Hepatocyte (in vitro differentiated cells): ENCODE measurements at regions not wholly inside any gene's neighbourhood (a gene's known extent, or its start where the extent isn't known, plus 50 kb on each side); places are given as distances from the start of the nearest gene placed in this dataset.

Experiments used
- DNase-seq: peaks from one replicate; pipeline ENCODE4 v3.0.0-alpha.2; 2016; ENCODE audit warnings: low spot score
- H2AFZ ChIP-seq: fragments of 200-600 bp; sonication (generic); 2 replicates; pipeline ENCODE4 v1.6.0; 2016; ENCODE audit warnings: antibody characterized with exemption, mild to moderate bottlenecking
- H3K27ac ChIP-seq: fragments of 200-600 bp; sonication (generic); 2 replicates; pipeline ENCODE4 v1.5.1; 2016; ENCODE audit warnings: mild to moderate bottlenecking
- H3K27me3 ChIP-seq: fragments of 200-600 bp; sonication (generic); 2 replicates; pipeline ENCODE4 v1.6.1; 2016
- H3K36me3 ChIP-seq: fragments of 200-600 bp; sonication (generic); replicated peaks from 2 replicates; pipeline ENCODE4 v1.5.1; 2016; ENCODE audit warnings: low read depth; ENCODE audit not compliant: insufficient read depth
- H3K4me1 ChIP-seq: fragments of 200-600 bp; sonication (generic); 2 replicates; pipeline ENCODE4 v1.5.1; 2016; ENCODE audit warnings: mild to moderate bottlenecking, moderate library complexity; ENCODE audit not compliant: insufficient read depth
- H3K4me2 ChIP-seq: fragments of 200-600 bp; sonication (generic); 2 replicates; pipeline ENCODE4 v1.6.0; 2016
- H3K4me3 ChIP-seq: fragments of 200-600 bp; sonication (generic); 2 replicates; pipeline ENCODE4 v1.5.1; 2016; ENCODE audit warnings: mild to moderate bottlenecking
- H3K79me2 ChIP-seq: fragments of 200-600 bp; sonication (generic); 2 replicates; pipeline ENCODE4 v1.6.0; 2017; ENCODE audit warnings: mild to moderate bottlenecking
- H3K9me2 ChIP-seq: fragments of 200-600 bp; sonication (generic); replicated peaks from 2 replicates; pipeline ENCODE4 v1.6.0; 2017; ENCODE audit warnings: mild to moderate bottlenecking; ENCODE audit not compliant: insufficient read depth
- H3K9me3 ChIP-seq: fragments of 200-600 bp; sonication (generic); 2 replicates; pipeline ENCODE4 v1.5.1; 2016; ENCODE audit warnings: low read depth, mild to moderate bottlenecking
- H4K20me1 ChIP-seq: fragments of 200-600 bp; sonication (generic); 2 replicates; pipeline ENCODE4 v1.6.0; 2016; ENCODE audit warnings: mild to moderate bottlenecking; ENCODE audit not compliant: insufficient read depth, poor library complexity, severe bottlenecking
- EZH2 ChIP-seq: fragments of 200-600 bp; sonication (generic); IDR thresholded peaks from 2 replicates; pipeline ENCODE4 v1.6.1; 2016; ENCODE audit warnings: antibody characterized with exemption, mild to moderate bottlenecking, borderline replicate concordance
- EZH2phosphoT487 ChIP-seq: fragments of 200-600 bp; sonication (generic); IDR thresholded peaks from one replicate; pipeline ENCODE4 v1.6.1; 2018; ENCODE audit warnings: antibody characterized with exemption, mild to moderate bottlenecking, low read depth, moderate library complexity; ENCODE audit not compliant: unreplicated experiment, severe bottlenecking
- WGBS: methylation state at CpG from one replicate; pipeline ENCODE4 v1.1.6; 2016; ENCODE audit warnings: low lambda C conversion rate; ENCODE audit errors: missing lambda C conversion rate; 5-methylcytosine and 5-hydroxymethylcytosine counted together
- TF ChIP-seq, protein P1 (sequence below): fragments of 200-600 bp; sonication (generic); IDR thresholded peaks from 2 replicates; pipeline ENCODE4 v1.5.1; 2016; ENCODE audit warnings: antibody characterized with exemption, mild to moderate bottlenecking; ENCODE audit not compliant: poor library complexity

DNA sequence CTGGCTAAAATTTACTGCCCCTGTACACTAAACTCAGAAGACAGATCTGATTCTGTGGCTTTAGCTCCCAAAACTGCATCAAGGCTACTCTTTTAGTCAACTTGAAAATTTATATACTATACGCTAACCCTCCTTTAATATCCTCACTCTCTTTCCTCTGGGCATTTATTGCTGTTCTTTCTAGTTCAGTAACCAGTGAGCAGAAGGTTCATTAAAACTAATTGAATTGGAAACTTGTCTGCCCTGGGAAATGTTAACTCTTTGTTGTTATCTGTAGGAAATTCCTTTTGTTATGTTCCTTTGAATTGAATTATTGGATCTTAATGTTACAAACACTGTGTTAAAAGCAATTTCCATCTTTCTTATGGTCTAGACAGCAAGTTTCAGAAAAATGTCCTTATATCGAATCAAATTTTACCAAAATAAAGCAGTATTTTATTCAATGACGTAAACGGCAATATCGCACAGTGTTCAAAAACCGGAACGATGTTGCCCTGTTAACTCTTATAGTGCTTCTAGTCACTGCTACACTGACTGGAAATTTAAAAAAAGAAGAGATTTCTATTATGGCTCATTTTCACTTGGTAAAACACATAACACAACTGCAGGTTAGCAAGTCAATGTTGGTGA, 168.3 kb downstream of the NR4A2 start:
- no peak for DNase-seq
- H3K4me3 ChIP-seq, result no peak overlapping the region
- H3K36me3 ChIP-seq, result no peaks in the 10 kb centered on the region
- 91% methylated on average over 7 of the region's 7 CpGs for WGBS
- no peaks in the 10 kb centered on the region for H3K9me3 ChIP-seq
- no peaks in the 10 kb centered on the region for H3K9me2 ChIP-seq
- no peak overlapping the region for H3K27ac ChIP-seq
- no peaks in the 10 kb centered on the region for H3K4me1 ChIP-seq
- H2AFZ ChIP-seq, result no peak overlapping the region
- H3K79me2 ChIP-seq, result no peaks in the 10 kb centered on the region
- H3K4me2 ChIP-seq, result no peak overlapping the region
- no peaks in the 10 kb centered on the region for H4K20me1 ChIP-seq
- TF ChIP-seq EZH2, result no peak
- TF ChIP-seq, protein P1, sequence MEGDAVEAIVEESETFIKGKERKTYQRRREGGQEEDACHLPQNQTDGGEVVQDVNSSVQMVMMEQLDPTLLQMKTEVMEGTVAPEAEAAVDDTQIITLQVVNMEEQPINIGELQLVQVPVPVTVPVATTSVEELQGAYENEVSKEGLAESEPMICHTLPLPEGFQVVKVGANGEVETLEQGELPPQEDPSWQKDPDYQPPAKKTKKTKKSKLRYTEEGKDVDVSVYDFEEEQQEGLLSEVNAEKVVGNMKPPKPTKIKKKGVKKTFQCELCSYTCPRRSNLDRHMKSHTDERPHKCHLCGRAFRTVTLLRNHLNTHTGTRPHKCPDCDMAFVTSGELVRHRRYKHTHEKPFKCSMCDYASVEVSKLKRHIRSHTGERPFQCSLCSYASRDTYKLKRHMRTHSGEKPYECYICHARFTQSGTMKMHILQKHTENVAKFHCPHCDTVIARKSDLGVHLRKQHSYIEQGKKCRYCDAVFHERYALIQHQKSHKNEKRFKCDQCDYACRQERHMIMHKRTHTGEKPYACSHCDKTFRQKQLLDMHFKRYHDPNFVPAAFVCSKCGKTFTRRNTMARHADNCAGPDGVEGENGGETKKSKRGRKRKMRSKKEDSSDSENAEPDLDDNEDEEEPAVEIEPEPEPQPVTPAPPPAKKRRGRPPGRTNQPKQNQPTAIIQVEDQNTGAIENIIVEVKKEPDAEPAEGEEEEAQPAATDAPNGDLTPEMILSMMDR, result no peak
- TF ChIP-seq EZH2phosphoT487, result no peak
- no peaks in the 10 kb centered on the region for H3K27me3 ChIP-seq

DNA sequence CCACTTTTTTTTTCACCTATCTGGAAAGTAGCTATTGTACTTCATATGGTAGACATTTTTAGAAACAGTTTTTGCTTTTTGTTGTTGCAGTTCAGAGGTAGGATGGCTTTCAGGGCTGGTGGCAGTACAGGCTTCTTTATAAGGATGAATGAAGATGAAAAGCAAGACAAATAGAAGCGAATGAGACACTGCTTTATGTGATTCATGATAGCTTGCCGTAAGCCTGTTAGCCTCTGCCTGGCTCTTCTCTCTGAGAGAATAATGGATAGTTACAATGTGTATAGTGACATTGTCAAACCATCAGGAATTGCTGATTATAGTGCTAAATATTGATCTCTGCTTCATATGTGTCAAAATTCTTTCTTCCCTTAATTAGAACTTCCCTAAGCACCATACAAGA, 173.7 kb downstream of the NR4A2 start:
- no peaks in the 10 kb centered on the region for H3K9me3 ChIP-seq
- H3K4me2 ChIP-seq, result no peak overlapping the region
- no peak overlapping the region for H3K27ac ChIP-seq
- H3K27me3 ChIP-seq, result no peaks in the 10 kb centered on the region
- no peaks in the 10 kb centered on the region for H3K9me2 ChIP-seq
- DNase-seq, result no peak
- 88% methylated on average over 2 of the region's 2 CpGs for WGBS
- H3K4me3 ChIP-seq, result no peak overlapping the region
- H3K79me2 ChIP-seq, result no peaks in the 10 kb centered on the region
- no peaks in the 10 kb centered on the region for H4K20me1 ChIP-seq
- H3K4me1 ChIP-seq, result no peaks in the 10 kb centered on the region
- no peak overlapping the region for H2AFZ ChIP-seq
- H3K36me3 ChIP-seq, result no peaks in the 10 kb centered on the region
- TF ChIP-seq, protein P1, result no peak
- TF ChIP-seq EZH2, result no peak

DNA sequence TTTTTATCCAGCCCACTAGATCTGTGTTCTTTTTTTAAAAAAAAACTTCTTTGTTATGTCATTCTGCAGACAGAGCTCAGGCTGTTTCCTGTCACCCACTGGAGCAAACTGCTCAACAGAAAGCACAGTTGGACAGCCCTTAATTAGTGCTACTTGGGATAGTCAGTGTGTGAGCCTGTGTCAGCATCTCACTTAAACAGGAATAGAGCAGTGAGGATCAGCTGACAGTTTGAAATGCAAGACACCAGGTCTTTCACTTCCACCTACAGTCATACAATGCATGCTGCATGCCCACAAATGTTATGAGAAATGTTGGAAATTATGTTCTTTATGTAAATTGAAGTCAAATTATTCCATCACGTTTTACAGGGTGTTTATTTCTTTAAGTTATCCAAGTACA, 174.9 kb downstream of the NR4A2 start:
- WGBS, result 58% methylated on average over 1 of the region's 1 CpG
- Histone ChIP-seq H3K27me3 (no peaks in the 10 kb centered on the region), H2AFZ (no peak overlapping the region), H3K79me2 (no peaks in the 10 kb centered on the region), H3K9me2 (no peaks in the 10 kb centered on the region), H3K4me1 (no peaks in the 10 kb centered on the region), H3K27ac (no peak overlapping the region), H4K20me1 (no peaks in the 10 kb centered on the region), H3K4me2 (no peak overlapping the region), H3K4me3 (no peak overlapping the region), H3K9me3 (no peaks in the 10 kb centered on the region), H3K36me3 (no peaks in the 10 kb centered on the region)
- DNase-seq, result no peak
- no peak for TF ChIP-seq EZH2
- TF ChIP-seq, protein P1, result no peak
- TF ChIP-seq EZH2phosphoT487, result no peak

DNA sequence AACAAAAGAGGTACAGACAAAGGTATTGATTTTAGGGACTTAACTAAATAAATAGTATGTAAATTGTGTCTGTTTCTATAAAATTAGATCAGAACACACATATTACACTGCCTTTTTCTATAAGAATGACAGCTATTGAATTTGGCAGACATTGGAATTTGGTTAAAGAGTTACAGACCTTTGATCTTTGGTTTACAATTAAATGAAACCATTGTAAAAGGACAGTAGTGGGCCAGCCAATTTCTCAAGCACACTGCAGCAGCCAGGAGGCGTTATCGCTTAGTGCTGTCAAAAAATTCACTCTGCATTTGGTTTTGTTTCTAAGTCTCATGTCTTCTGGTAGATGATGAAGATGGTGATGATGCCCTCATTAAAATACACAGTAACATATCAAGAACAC, 175.9 kb downstream of the NR4A2 start:
- Histone ChIP-seq H3K27ac (no peak overlapping the region), H3K27me3 (no peaks in the 10 kb centered on the region), H3K4me1 (no peaks in the 10 kb centered on the region), H2AFZ (no peak overlapping the region), H3K9me3 (no peaks in the 10 kb centered on the region), H3K4me2 (no peak overlapping the region), H3K9me2 (no peaks in the 10 kb centered on the region), H3K79me2 (no peaks in the 10 kb centered on the region), H3K36me3 (no peaks in the 10 kb centered on the region), H3K4me3 (no peak overlapping the region), H4K20me1 (no peaks in the 10 kb centered on the region)
- DNase-seq, result no peak
- TF ChIP-seq, protein P1, result peak; percentile 20
- TF ChIP-seq EZH2 (no peak), EZH2phosphoT487 (no peak)
- 91% methylated on average over 2 of the region's 2 CpGs for WGBS
